Gastrocnemius medialis (tissue), 4 donors: ENCODE measurements at regions not wholly inside any gene's neighbourhood (a gene's known extent, or its start where the extent isn't known, plus 50 kb on each side); places are given as distances from the start of the nearest gene placed in this dataset.

ENCODE experiments used
- ATAC-seq, 2 donors: fragments of 150-250 bp; one replicate each; pipeline ENCODE4 v1.9.1; 2016
- DNase-seq, 2 donors: peaks; one replicate each; pipeline ENCODE4 v3.0.0-alpha.2; 2019
- H3K27ac ChIP-seq, 4 donors: fragments of 200-600 bp; sonication (generic); 1 replicate in 1 of 4; 2 replicates in 3 of 4; pipeline ENCODE4 v1.5.1; 2016 to 2018; ENCODE audit warnings: mild to moderate bottlenecking in 2 of 4, moderate library complexity in 1 of 4
- H3K27me3 ChIP-seq, 3 donors: fragments of 200-600 bp; sonication (generic) in 2 of 3; 1 replicate in 1 of 3; 2 replicates in 2 of 3; pipeline versions ENCODE4 v1.5.1 to v1.6.0; 2016 to 2019; ENCODE audit warnings: mild to moderate bottlenecking in 1 of 3, moderate library complexity in 1 of 3
- H3K36me3 ChIP-seq, 2 donors: fragments of 200-600 bp; sonication (generic) in 1 of 2; one replicate each; pipeline ENCODE4 v1.5.1; 2017 to 2018
- H3K4me1 ChIP-seq, 2 donors: fragments of 200-600 bp; sonication (generic) in 1 of 2; one replicate each; pipeline ENCODE4 v1.5.1; 2016 to 2017; ENCODE audit warnings: mild to moderate bottlenecking in 2 of 2
- H3K4me3 ChIP-seq, 4 donors: fragments of 200-600 bp; sonication (generic) in 3 of 4; 1 replicate in 1 of 4; 2 replicates in 3 of 4; pipeline ENCODE4 v1.5.1; 2016 to 2019; ENCODE audit warnings: mild to moderate bottlenecking in 2 of 4
- H3K9me3 ChIP-seq, 3 donors: fragments of 200-600 bp; sonication (generic) in 2 of 3; 1 replicate in 1 of 3; 2 replicates in 2 of 3; pipeline ENCODE4 v1.5.1; 2016 to 2019
- POLR2A ChIP-seq, 2 donors: fragments of 450-650 bp; IDR thresholded peaks; one replicate each; pipeline ENCODE4 v1.6.1; 2017; ENCODE audit warnings: antibody characterized with exemption in 2 of 2, mild to moderate bottlenecking in 2 of 2, moderate library complexity in 2 of 2
- in situ Hi-C, 4 donors: fragments of 200-750 bp; cut with MboI; loops; one replicate each; pipeline versions ENCODE4 v1.15.0 to v1.8.0; 2017; ENCODE audit warnings: low sequenced_read_pairs in 4 of 4
- intact Hi-C: fragments of 100-400 bp; cut with DNase I; formaldehyde crosslinking; loops from one replicate; pipeline ENCODE4 v1.15.1; 2023; ENCODE audit warnings: low total_unique reads
- TF ChIP-seq, protein P1 (sequence below), 5 experiments: fragments of 450-650 bp in 3 of 5; fragments of 200-600 bp in 2 of 5; sonication (generic) in 2 of 5; IDR thresholded peaks in 4 of 5; conservative IDR thresholded peaks in 1 of 5; 1 replicate in 4 of 5; 2 replicates in 1 of 5; pipeline ENCODE4 v1.5.1; 2016 to 2019; ENCODE audit warnings: antibody characterized with exemption in 5 of 5, mild to moderate bottlenecking in 3 of 5, moderate library complexity in 3 of 5

DNA sequence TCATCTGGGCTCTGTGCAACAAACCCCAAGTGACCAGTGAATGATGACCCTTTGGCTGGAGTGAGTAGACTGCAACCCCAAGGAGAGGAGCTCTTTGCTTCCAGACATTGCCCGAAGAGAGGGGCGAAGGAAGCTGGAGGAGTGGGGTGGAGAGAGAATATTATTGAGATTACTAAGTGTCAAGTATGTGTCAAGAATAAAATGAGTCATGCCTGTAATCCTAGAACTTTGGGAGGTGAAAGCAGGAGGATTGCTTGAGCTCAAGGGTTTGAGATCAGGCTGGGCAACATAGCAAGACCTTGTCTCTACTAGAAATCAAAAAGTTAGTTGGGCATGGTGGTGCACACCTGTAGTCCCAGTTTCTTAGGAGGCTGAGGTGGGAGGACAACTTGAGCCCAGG, 142.0 kb upstream of the CCL2 start:
- TF ChIP-seq, protein P1, sequence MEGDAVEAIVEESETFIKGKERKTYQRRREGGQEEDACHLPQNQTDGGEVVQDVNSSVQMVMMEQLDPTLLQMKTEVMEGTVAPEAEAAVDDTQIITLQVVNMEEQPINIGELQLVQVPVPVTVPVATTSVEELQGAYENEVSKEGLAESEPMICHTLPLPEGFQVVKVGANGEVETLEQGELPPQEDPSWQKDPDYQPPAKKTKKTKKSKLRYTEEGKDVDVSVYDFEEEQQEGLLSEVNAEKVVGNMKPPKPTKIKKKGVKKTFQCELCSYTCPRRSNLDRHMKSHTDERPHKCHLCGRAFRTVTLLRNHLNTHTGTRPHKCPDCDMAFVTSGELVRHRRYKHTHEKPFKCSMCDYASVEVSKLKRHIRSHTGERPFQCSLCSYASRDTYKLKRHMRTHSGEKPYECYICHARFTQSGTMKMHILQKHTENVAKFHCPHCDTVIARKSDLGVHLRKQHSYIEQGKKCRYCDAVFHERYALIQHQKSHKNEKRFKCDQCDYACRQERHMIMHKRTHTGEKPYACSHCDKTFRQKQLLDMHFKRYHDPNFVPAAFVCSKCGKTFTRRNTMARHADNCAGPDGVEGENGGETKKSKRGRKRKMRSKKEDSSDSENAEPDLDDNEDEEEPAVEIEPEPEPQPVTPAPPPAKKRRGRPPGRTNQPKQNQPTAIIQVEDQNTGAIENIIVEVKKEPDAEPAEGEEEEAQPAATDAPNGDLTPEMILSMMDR (IDR thresholded peaks at IDR 0.05 in 4 of 5, conservative IDR thresholded peaks at IDR 0.05 in 1 of 5): no peak
- TF ChIP-seq POLR2A (IDR thresholded peaks at IDR 0.05): no peak
- Histone ChIP-seq H3K4me1 (no peaks in the 10 kb centered on the region), H3K4me3 (no peak overlapping the region), H3K9me3 (no peaks in the 10 kb centered on the region), H3K27ac (no peak overlapping the region), H3K36me3 (no peaks in the 10 kb centered on the region), H3K27me3 (peaks cover 0 to 9% (median 0%) of the 10 kb centered on the region in 3 donors)
- in situ Hi-C loops: loop anchor here in 1 of 4 donors (25.0 kb wide), 1 partner anchor 101 kb away; no protein-coding TSS in a partner anchor
- ATAC-seq: no peak
- intact Hi-C loops: no loop called here
- no peak for DNase-seq

DNA sequence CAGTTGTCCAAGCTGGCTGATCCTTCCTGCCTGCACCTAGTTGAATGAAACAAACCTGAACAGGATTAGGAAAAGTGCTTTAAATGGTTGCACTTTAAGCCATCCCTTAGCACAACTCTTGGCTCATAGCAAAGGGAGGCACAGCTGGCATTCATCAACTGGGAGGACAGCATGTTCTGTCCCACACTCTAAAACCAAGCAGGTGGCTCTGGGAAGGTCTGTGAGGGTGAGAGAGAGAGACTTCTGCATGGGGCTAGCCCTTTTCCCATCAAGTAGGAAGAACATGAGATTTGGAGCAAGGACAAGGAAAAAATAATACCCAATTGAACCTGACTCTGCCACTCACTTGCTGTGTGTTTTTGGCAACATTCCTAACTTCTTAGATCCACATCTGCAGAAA, 140.9 kb upstream of the CCL2 start:
- DNase-seq (peak in 1 of 2 donors; percentile 14), ATAC-seq (peak; percentile 55 to 65)
- no peaks in the 10 kb centered on the region for H3K4me1 ChIP-seq
- no peaks in the 10 kb centered on the region for H3K36me3 ChIP-seq
- intact Hi-C loops: no loop called here
- no peak overlapping the region for H3K4me3 ChIP-seq
- H3K27ac ChIP-seq: no peak overlapping the region
- H3K27me3 ChIP-seq: peaks cover 0 to 9% (median 0%) of the 10 kb centered on the region in 3 donors
- H3K9me3 ChIP-seq: no peaks in the 10 kb centered on the region
- no peak for TF ChIP-seq POLR2A (IDR thresholded peaks at IDR 0.05)
- TF ChIP-seq, protein P1 (IDR thresholded peaks at IDR 0.05 in 4 of 5, conservative IDR thresholded peaks at IDR 0.05 in 1 of 5): no peak
- in situ Hi-C loops: loop anchor here in 1 of 4 donors (25.0 kb wide), 1 partner anchor 102 kb away; no protein-coding TSS in a partner anchor

DNA sequence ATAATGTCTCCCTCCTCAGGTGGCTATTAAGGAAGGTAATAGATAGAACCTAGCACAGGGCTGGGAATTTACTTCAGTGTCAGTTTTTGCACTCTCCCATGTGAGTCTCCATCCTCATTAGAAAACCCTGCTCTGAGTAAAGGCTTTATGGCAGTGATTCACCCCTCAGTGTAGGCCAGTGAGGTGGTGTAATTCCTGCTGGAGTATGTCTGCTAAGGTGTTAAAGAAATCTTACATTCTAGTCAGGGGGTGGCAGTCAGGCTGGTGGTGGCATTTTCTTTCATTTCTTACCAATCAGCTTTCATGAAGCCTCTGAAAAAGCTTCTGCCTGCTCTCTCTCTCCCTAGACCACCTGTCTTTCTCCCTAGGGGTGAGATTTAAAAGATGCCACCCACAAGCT, 138.8 kb upstream of the CCL2 start:
- TF ChIP-seq, protein P1 (IDR thresholded peaks at IDR 0.05 in 4 of 5, conservative IDR thresholded peaks at IDR 0.05 in 1 of 5): no peak
- no peak for TF ChIP-seq POLR2A (IDR thresholded peaks at IDR 0.05)
- H3K36me3 ChIP-seq: no peaks in the 10 kb centered on the region
- no peaks in the 10 kb centered on the region for H3K9me3 ChIP-seq
- H3K27me3 ChIP-seq: peaks cover 0 to 4% (median 0%) of the 10 kb centered on the region in 3 donors
- no peaks in the 10 kb centered on the region for H3K4me1 ChIP-seq
- intact Hi-C loops: no loop called here
- no peak for ATAC-seq
- DNase-seq: no peak
- no peak overlapping the region for H3K27ac ChIP-seq
- in situ Hi-C loops: loop anchor here in 1 of 4 donors (25.0 kb wide), 1 partner anchor 104 kb away; no protein-coding TSS in a partner anchor
- H3K4me3 ChIP-seq: no peak overlapping the region

DNA sequence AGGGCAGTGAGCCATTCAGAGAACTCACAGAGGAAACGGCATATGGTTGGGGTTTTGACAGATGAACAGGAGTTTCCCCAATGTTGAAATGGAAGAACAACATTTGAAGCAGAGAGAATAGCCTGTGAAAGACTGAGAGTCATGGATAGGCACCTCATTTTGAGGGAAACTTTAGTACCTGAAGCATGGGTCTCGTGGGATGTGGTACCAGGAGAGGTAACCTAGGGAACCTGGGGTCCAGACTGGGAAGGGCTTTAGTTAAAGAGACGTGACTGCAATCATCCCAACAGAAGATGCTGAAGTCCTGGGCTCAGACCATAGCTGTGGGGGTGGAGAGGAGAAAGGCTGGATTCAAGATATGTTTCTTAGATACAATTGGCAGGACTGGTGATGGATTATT, 137.8 kb upstream of the CCL2 start:
- in situ Hi-C loops (loop anchor here in 1 of 4 donors (25.0 kb wide), 1 partner anchor 105 kb away; no protein-coding TSS in a partner anchor), intact Hi-C loops (no loop called here)
- Histone ChIP-seq H3K9me3 (no peaks in the 10 kb centered on the region), H3K36me3 (no peaks in the 10 kb centered on the region), H3K4me1 (no peaks in the 10 kb centered on the region), H3K27me3 (peaks cover 0 to 4% (median 0%) of the 10 kb centered on the region in 3 donors), H3K27ac (no peak overlapping the region), H3K4me3 (no peak overlapping the region)
- no peak for DNase-seq
- TF ChIP-seq, protein P1 (IDR thresholded peaks at IDR 0.05 in 4 of 5, conservative IDR thresholded peaks at IDR 0.05 in 1 of 5): no peak
- TF ChIP-seq POLR2A (IDR thresholded peaks at IDR 0.05): no peak
- no peak for ATAC-seq

DNA sequence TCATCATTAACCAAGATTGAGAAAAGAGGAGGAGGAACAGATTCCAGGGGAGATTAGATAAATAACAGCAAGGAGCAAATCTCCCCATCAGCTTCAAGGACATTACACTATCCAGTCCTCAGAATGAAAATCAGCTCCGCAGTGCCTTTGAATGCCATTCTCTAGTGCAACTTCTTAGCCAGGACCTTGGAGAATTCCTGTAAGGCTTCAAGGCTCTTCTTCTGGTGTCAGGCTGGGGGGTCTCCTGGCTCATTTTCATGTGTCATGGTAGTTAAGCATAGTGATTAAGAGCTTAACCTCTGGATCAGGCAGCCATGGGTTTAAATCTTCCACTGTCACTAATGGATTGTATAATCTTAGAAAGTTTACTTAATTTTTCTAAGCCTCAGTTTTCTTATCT, 137.3 kb upstream of the CCL2 start:
- Histone ChIP-seq H3K36me3 (no peaks in the 10 kb centered on the region), H3K27ac (no peak overlapping the region), H3K4me1 (no peaks in the 10 kb centered on the region), H3K9me3 (no peaks in the 10 kb centered on the region), H3K4me3 (no peak overlapping the region), H3K27me3 (no peaks in the 10 kb centered on the region)
- in situ Hi-C loops: loop anchor here in 1 of 4 donors (25.0 kb wide), 1 partner anchor 106 kb away; no protein-coding TSS in a partner anchor
- no peak for TF ChIP-seq POLR2A (IDR thresholded peaks at IDR 0.05)
- TF ChIP-seq, protein P1 (IDR thresholded peaks at IDR 0.05 in 4 of 5, conservative IDR thresholded peaks at IDR 0.05 in 1 of 5): no peak
- no peak for DNase-seq
- intact Hi-C loops: no loop called here
- no peak for ATAC-seq
